ENCODE measurements at regions not wholly inside any gene's neighbourhood (a gene's known extent, or its start where the extent isn't known, plus 50 kb on each side); places are given as distances from the start of the nearest gene placed in this dataset.

DNA sequence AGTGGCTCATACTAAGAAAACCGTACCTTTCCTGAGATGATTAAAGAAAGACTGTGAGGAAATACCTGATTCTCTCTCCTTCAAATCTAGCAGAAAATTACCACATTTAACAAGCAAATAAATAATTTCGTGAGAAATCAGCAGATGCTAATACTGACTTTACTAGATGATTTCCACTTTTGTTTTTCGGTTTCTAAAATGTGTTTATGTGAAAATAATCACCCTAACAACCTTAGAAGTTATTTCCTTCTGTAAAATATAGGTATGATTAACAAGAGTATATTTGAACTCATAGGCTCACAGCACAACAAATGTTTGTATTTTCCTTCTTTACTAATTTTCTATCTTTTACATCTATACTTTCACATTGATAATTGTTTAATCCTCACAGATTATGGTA lies 594.1 kb upstream of the FAM98A start:
- Histone ChIP-seq H3K4me3 (ENCODE audit: low read depth in 1 of 3, low read length in 3 of 3) (no peak overlapping the region), H3K27me3 (ENCODE audit: control insufficient read depth in 4 of 4, insufficient read depth in 4 of 4, low read length in 3 of 4) (no peaks in the 10 kb centered on the region), H3K36me3 (ENCODE audit: control insufficient read depth in 4 of 4, insufficient read depth in 3 of 4, low read depth in 1 of 4, low read length in 3 of 4) (no peaks in the 10 kb centered on the region), H3K9ac (ENCODE audit: low read depth in 1 of 2, low read length in 2 of 2) (no peak overlapping the region), H3K27ac (ENCODE audit: low read depth in 1 of 2, low read length in 2 of 2) (no peak overlapping the region), H3K9me3 (ENCODE audit: control insufficient read depth in 4 of 4, low read length in 3 of 4) (no peaks in the 10 kb centered on the region), H3K4me1 (ENCODE audit: control insufficient read depth in 4 of 4, insufficient read depth in 4 of 4, low read length in 3 of 4) (no peaks in the 10 kb centered on the region)
- no peak for DNase-seq (ENCODE audit: low spot score)
- TF ChIP-seq TAF1 (conservative IDR thresholded peaks at IDR 0.05) (no peak), ATF3 (IDR thresholded peaks at IDR 0.05) (no peak), RXRA (IDR thresholded peaks at IDR 0.05) (no peak)
- WGBS, result 68% methylated on average over 3 of the region's 3 CpGs

DNA sequence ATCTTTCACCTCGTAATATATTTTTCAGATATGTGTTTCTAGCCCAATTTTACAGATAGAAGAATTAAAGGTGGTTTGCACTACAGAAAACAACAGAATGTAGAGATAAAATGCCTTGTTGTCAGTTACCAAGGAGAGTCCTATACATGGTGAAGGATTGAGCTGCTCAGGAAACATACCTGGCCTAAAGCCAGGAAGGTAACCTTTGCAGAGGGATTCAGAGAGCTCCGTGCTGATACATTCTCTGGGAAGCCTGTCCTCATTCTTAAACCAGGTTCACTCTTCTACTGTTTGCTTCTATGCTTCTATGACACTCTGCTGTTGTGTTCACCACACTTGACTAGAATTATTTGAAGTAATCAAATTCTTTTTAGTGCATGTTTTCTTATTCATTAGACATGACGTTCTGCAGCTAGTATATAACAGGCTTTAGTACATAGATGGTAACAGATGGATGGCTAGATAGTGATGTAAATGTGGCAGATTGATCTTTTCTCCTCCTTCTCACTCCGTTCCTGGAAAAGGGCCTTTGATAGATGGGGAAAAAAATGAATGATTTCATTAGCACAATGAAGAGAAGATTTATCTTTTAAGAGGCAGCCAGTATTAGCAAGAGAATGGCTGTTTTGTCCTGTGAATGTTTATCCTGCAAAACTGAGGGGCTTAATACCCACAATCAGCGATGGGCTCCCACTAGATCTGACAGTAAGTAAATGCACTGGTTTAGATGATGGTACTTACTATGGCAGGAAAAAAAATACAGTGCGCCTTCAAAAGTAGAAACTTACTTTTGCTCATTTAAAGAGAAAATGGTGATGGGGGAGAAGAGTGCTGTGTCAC lies 589.6 kb upstream of the FAM98A start:
- DNase-seq (ENCODE audit: low spot score), result no peak
- 62% methylated on average over 6 of the region's 6 CpGs for WGBS
- Histone ChIP-seq H3K9ac (ENCODE audit: low read depth in 1 of 2, low read length in 2 of 2) (no peak overlapping the region), H3K27me3 (ENCODE audit: control insufficient read depth in 4 of 4, insufficient read depth in 4 of 4, low read length in 3 of 4) (no peaks in the 10 kb centered on the region), H3K36me3 (ENCODE audit: control insufficient read depth in 4 of 4, insufficient read depth in 3 of 4, low read depth in 1 of 4, low read length in 3 of 4) (no peaks in the 10 kb centered on the region), H3K9me3 (ENCODE audit: control insufficient read depth in 4 of 4, low read length in 3 of 4) (no peaks in the 10 kb centered on the region), H3K27ac (ENCODE audit: low read depth in 1 of 2, low read length in 2 of 2) (no peak overlapping the region), H3K4me3 (ENCODE audit: low read depth in 1 of 3, low read length in 3 of 3) (no peak overlapping the region), H3K4me1 (ENCODE audit: control insufficient read depth in 4 of 4, insufficient read depth in 4 of 4, low read length in 3 of 4) (no peaks in the 10 kb centered on the region)
- TF ChIP-seq NR2F2 (IDR thresholded peaks at IDR 0.05) (no peak), JUND (IDR thresholded peaks at IDR 0.05) (no peak), ATF3 (IDR thresholded peaks at IDR 0.05) (no peak), MAX (IDR thresholded peaks at IDR 0.05) (no peak), EGR1 (IDR thresholded peaks at IDR 0.05; ENCODE audit: low read depth in 2 of 2) (no peak), YY1 (IDR thresholded peaks at IDR 0.05) (no peak), TAF1 (conservative IDR thresholded peaks at IDR 0.05) (no peak), RXRA (IDR thresholded peaks at IDR 0.05) (no peak), HNF4G (IDR thresholded peaks at IDR 0.05) (no peak), ZBTB33 (IDR thresholded peaks at IDR 0.05) (no peak), FOXA2 (IDR thresholded peaks at IDR 0.05) (no peak), GABPA (IDR thresholded peaks at IDR 0.05 in 1 of 2, conservative IDR thresholded peaks at IDR 0.05 in 1 of 2) (no peak), RAD21 (IDR thresholded peaks at IDR 0.05) (no peak), SP1 (IDR thresholded peaks at IDR 0.05) (no peak), FOXA1 (IDR thresholded peaks at IDR 0.05) (no peak), HNF4A (conservative IDR thresholded peaks at IDR 0.05) (no peak)
- TF ChIP-seq, protein P1, sequence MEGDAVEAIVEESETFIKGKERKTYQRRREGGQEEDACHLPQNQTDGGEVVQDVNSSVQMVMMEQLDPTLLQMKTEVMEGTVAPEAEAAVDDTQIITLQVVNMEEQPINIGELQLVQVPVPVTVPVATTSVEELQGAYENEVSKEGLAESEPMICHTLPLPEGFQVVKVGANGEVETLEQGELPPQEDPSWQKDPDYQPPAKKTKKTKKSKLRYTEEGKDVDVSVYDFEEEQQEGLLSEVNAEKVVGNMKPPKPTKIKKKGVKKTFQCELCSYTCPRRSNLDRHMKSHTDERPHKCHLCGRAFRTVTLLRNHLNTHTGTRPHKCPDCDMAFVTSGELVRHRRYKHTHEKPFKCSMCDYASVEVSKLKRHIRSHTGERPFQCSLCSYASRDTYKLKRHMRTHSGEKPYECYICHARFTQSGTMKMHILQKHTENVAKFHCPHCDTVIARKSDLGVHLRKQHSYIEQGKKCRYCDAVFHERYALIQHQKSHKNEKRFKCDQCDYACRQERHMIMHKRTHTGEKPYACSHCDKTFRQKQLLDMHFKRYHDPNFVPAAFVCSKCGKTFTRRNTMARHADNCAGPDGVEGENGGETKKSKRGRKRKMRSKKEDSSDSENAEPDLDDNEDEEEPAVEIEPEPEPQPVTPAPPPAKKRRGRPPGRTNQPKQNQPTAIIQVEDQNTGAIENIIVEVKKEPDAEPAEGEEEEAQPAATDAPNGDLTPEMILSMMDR (IDR thresholded peaks at IDR 0.05; ENCODE audit: low read depth, low read length, missing input control), result no peak
- TF ChIP-seq, protein P2, sequence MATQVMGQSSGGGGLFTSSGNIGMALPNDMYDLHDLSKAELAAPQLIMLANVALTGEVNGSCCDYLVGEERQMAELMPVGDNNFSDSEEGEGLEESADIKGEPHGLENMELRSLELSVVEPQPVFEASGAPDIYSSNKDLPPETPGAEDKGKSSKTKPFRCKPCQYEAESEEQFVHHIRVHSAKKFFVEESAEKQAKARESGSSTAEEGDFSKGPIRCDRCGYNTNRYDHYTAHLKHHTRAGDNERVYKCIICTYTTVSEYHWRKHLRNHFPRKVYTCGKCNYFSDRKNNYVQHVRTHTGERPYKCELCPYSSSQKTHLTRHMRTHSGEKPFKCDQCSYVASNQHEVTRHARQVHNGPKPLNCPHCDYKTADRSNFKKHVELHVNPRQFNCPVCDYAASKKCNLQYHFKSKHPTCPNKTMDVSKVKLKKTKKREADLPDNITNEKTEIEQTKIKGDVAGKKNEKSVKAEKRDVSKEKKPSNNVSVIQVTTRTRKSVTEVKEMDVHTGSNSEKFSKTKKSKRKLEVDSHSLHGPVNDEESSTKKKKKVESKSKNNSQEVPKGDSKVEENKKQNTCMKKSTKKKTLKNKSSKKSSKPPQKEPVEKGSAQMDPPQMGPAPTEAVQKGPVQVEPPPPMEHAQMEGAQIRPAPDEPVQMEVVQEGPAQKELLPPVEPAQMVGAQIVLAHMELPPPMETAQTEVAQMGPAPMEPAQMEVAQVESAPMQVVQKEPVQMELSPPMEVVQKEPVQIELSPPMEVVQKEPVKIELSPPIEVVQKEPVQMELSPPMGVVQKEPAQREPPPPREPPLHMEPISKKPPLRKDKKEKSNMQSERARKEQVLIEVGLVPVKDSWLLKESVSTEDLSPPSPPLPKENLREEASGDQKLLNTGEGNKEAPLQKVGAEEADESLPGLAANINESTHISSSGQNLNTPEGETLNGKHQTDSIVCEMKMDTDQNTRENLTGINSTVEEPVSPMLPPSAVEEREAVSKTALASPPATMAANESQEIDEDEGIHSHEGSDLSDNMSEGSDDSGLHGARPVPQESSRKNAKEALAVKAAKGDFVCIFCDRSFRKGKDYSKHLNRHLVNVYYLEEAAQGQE (IDR thresholded peaks at IDR 0.05), result no peak
